HEK293T (cell line): ENCODE measurements at regions not wholly inside any gene's neighbourhood (a gene's known extent, or its start where the extent isn't known, plus 50 kb on each side); places are given as distances from the start of the nearest gene placed in this dataset.
"Not testable (repeated sequence)": the region's sequence is repeated elsewhere in the genome, so short reads cannot be mapped to it uniquely, and the experiment has no call there.

Experiments
- CTCF ChIA-PET: fragments of 350-600 bp; formaldehyde crosslinking; extraction: SDS; loops from one replicate; lab custom pipeline; 2021; ENCODE audit warnings: antibody characterized with exemption, inconsistent platforms; lab: Yijun Ruan, JAX
- POLR2A ChIA-PET: fragments of 350-600 bp; formaldehyde crosslinking; extraction: SDS; loops from one replicate; lab custom pipeline; 2020; ENCODE audit warnings: antibody characterized with exemption, inconsistent platforms; lab: Yijun Ruan, JAX
- DNase-seq: peaks from one replicate; pipeline ENCODE4 v3.0.0; 2012; ENCODE audit warnings: mixed read lengths; ENCODE audit errors: extremely low spot score
- ARNT ChIP-seq: fragments of 450-650 bp; IDR thresholded peaks from 2 replicates; pipeline ENCODE4 v1.6.1; 2017; ENCODE audit warnings: mild to moderate bottlenecking
- BHLHE40 ChIP-seq: fragments of 450-650 bp; IDR thresholded peaks from 2 replicates; pipeline ENCODE4 v1.6.1; 2016; ENCODE audit warnings: mild to moderate bottlenecking, moderate library complexity, borderline replicate concordance
- CTBP1 ChIP-seq: fragments of 450-650 bp; IDR thresholded peaks from 2 replicates; pipeline ENCODE4 v1.6.1; 2016; ENCODE audit warnings: borderline replicate concordance
- ELF4 ChIP-seq: fragments of 450-650 bp; IDR thresholded peaks from 2 replicates; pipeline ENCODE4 v1.6.1; 2017; ENCODE audit warnings: antibody characterized with exemption
- FOXA1 ChIP-seq: fragments of 450-650 bp; IDR thresholded peaks from 2 replicates; pipeline ENCODE4 v1.6.1; 2016; ENCODE audit warnings: mild to moderate bottlenecking
- FOXK2 ChIP-seq: fragments of 450-650 bp; IDR thresholded peaks from 2 replicates; pipeline ENCODE4 v1.6.1; 2016; ENCODE audit warnings: mild to moderate bottlenecking
- FOXM1 ChIP-seq: fragments of 450-650 bp; IDR thresholded peaks from 2 replicates; pipeline ENCODE4 v1.6.1; 2017; ENCODE audit warnings: mild to moderate bottlenecking, borderline replicate concordance
- HDGF ChIP-seq: fragments of 450-650 bp; IDR thresholded peaks from 2 replicates; pipeline ENCODE4 v1.6.1; 2017; ENCODE audit warnings: antibody characterized with exemption, borderline replicate concordance
- L3MBTL2 ChIP-seq: fragments of 450-650 bp; conservative IDR thresholded peaks from 2 replicates; pipeline ENCODE4 v1.6.1; 2016; ENCODE audit warnings: mild to moderate bottlenecking
- LEF1 ChIP-seq: fragments of 450-650 bp; IDR thresholded peaks from 2 replicates; pipeline ENCODE4 v1.6.1; 2017; ENCODE audit warnings: mild to moderate bottlenecking, borderline replicate concordance
- NFRKB ChIP-seq: fragments of 450-650 bp; IDR thresholded peaks from 2 replicates; pipeline ENCODE4 v1.6.1; 2016; ENCODE audit warnings: mild to moderate bottlenecking, moderate library complexity
- SP1 ChIP-seq: fragments of 450-650 bp; IDR thresholded peaks from 2 replicates; pipeline ENCODE4 v1.6.1; 2017
- SUZ12 ChIP-seq: fragments of 450-650 bp; IDR thresholded peaks from 2 replicates; pipeline ENCODE4 v1.6.1; 2016; ENCODE audit warnings: mild to moderate bottlenecking
- TARDBP ChIP-seq: fragments of 450-650 bp; IDR thresholded peaks from 2 replicates; pipeline ENCODE4 v1.6.1; 2016
- ZNF384 ChIP-seq: fragments of 450-650 bp; IDR thresholded peaks from 2 replicates; pipeline ENCODE4 v1.6.1; 2016
- TF ChIP-seq, protein P1 (sequence below): fragments of 450-650 bp; IDR thresholded peaks from 2 replicates; pipeline ENCODE4 v1.6.1; 2016

DNA sequence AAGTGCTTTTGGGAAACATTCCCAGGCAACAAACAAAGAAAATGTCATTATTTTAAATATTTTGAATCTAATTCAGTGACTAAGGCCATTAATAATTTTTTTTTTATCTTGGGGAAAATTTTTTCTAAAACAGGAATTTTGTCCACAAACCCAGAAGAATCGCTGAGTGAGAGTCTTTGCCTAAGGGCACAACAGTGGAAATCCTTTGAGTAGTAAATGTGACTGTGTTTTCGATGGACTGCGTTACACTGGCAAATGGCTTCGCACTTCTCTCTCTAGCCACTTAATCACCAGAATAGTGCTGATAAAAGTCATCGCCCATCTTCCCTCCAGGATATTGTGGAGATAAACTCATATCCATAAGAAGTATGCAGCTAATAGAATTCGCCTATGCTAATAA, 430.3 kb upstream of the AKR1E2 start:
- ChIA-PET CTCF (no interaction called here), POLR2A (no interaction called here)
- no peak for DNase-seq
- TF ChIP-seq, protein P1, sequence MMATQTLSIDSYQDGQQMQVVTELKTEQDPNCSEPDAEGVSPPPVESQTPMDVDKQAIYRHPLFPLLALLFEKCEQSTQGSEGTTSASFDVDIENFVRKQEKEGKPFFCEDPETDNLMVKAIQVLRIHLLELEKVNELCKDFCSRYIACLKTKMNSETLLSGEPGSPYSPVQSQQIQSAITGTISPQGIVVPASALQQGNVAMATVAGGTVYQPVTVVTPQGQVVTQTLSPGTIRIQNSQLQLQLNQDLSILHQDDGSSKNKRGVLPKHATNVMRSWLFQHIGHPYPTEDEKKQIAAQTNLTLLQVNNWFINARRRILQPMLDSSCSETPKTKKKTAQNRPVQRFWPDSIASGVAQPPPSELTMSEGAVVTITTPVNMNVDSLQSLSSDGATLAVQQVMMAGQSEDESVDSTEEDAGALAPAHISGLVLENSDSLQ = no peak
- TF ChIP-seq FOXA1 (no peak), ARNT (no peak), CTBP1 (no peak), SP1 (no peak), NFRKB (no peak), FOXM1 (no peak), ZNF384 (no peak), L3MBTL2 (no peak), LEF1 (no peak), HDGF (no peak), TARDBP (no peak), FOXK2 (no peak), ELF4 (no peak), BHLHE40 (no peak), SUZ12 (no peak)

DNA sequence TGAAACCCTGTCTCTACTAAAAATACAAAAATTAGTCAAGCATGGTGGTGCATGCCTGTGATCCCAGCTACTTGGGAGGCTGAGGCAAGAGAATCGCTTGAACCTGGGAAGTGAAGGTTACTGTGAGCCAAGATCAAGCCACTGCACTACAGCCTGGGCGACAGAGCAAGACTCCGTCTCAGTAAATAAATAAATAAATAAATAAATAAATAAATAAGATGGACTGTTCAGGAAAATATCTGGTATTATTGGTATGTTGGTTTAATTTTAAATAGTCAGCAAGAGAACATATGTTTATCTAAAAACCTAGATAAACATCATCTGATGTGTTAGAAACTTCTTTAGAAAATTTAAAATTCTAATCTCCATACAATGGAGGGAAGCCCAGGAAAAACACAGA, 431.6 kb upstream of the AKR1E2 start:
- DNase-seq, POLR2A ChIA-PET, CTCF ChIA-PET: not testable (repeated sequence)

DNA sequence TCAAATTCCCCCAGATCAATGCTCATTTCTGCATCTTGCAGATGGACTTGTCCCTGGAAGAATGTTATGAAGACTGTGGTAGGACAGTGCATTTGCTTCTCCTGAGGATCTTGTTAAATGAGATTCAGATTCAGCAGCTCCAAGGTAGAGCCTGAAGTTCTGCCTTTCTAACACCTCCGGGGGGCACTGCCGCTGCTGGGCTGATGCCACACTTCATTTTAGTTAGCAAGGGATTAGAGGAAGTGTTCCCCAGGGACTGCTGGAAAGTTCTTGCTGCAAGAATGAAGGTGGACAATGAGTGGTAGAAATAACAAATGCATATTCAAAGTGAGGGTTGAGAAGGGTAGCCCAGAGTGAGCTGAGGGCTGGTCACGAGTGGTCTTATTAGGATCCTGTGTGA, 434.3 kb upstream of the AKR1E2 start:
- DNase-seq = no peak
- TF ChIP-seq SP1 (no peak), ARNT (no peak), ELF4 (no peak)
- CTCF ChIA-PET = no interaction called here
- POLR2A ChIA-PET = no interaction called here

DNA sequence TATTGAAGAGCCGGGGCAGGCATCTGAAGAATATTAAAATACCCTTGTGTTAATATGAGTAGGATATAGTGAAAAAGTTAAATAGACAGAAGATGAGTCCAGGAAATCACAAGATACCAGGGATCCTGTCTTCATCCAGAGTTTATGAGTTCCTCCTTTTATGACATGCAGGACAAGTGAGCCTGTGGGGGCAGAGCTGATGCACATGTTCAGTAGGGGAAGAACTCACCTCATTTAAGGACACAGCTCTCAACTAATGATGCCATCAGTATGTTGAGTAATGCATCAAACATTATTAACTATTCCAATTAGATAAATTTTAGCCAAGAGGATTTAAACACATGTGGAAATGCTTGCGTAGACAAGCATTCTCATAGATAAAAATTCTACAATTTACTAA, 435.8 kb upstream of the AKR1E2 start:
- POLR2A ChIA-PET = no interaction called here
- no peak for TF ChIP-seq CTBP1
- TF ChIP-seq NFRKB = no peak
- no peak for TF ChIP-seq L3MBTL2
- no peak for TF ChIP-seq ARNT
- no peak for DNase-seq
- CTCF ChIA-PET = no interaction called here

DNA sequence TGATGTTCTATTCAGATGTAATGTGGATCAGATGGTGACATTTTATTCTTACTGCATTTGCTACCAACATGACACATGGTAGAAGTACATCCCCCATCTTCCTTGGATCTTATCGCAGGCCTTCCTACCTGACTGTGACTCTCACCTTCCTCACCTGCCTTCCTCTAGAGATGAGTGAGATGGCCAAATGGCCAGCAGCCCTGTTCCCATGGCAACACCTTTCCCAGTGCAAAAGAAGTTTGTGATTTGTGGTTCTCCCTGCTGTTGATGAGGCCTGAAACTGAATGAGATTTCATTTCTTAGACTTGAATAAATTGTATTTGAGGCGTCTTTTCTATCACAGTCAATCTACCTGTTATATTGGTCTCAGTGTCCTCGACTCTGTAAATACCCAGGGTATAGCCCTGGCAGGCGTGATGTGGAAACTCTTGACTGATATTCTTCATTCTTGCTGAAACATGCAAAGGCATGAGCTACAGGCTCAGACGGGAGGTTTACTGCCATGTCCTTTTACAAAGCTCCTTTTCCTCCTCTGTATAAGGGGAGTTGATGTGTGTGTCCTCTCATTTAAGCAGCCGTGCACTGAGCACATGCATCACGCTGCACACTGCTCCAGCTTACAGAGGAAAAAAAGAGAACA, 440.7 kb upstream of the AKR1E2 start:
- TF ChIP-seq NFRKB (no peak), FOXM1 (no peak), ELF4 (no peak), L3MBTL2 (no peak), FOXK2 (no peak), HDGF (no peak), ARNT (no peak), CTBP1 (no peak), SUZ12 (no peak), ZNF384 (no peak), BHLHE40 (no peak), LEF1 (no peak), FOXA1 (no peak)
- TF ChIP-seq, protein P1 = no peak
- CTCF ChIA-PET = no interaction called here
- POLR2A ChIA-PET = no interaction called here
- DNase-seq = no peak

DNA sequence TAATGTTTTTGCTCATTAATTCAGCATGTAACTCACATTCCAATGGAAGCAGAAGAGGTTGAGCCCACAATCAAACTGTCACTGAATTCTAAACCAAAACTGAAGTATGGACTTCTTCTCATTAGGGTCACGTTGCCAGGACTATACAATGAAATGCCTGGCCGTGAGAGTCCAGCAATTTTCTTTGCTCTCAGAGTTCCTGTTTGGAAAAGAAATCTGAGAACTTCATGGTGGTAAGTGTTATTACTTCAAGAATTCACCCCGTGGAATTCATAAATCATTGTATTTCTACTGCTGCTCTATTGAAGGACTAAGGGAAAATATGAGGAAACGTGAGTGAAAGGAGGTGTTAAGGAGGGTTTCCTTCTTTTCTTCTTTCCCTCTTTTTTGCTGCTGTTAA, 441.8 kb upstream of the AKR1E2 start:
- ChIA-PET POLR2A (no interaction called here), CTCF (no interaction called here)
- no peak for TF ChIP-seq ZNF384
- 0 out of 2 replicates have a peak, but pooled peaks have one; percentile 20 for TF ChIP-seq L3MBTL2
- TF ChIP-seq SP1 = no peak
- no peak for TF ChIP-seq ELF4
- TF ChIP-seq, protein P1 = peak; percentile 53
- DNase-seq = no peak

DNA sequence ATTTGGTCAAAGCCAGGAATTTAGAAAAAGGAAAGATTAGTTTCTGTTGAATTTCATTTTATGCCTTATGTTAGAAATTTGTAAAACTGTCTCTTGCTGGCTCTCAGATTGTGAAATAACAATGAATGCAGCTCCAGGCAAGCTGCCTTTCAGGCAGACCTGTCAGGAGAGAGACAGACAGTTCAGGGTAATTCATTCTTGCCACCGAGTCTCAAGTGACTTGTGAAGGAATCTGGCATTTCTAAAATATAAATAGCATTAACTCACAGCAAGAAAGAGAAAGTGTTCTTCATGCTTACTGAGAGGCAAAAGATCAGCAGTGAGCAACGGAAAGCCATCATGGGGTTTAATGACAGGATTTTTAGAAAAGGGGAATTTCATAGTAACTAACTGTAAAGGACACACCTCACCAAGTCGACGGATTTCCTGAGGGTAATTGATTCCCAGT, 442.3 kb upstream of the AKR1E2 start:
- POLR2A ChIA-PET = no interaction called here
- TF ChIP-seq, protein P1 = peak; percentile 60; the same call in 1 of the 2 replicates
- TF ChIP-seq FOXA1 = no peak
- CTCF ChIA-PET = no interaction called here
- DNase-seq = no peak
